ENCODE measurements at regions not wholly inside any gene's neighbourhood (a gene's known extent, or its start where the extent isn't known, plus 50 kb on each side); places are given as distances from the start of the nearest gene placed in this dataset.

- DNase-seq (ENCODE audit: low spot score), result no peak
- H3K4me3 Mint-ChIP-seq (ENCODE audit: unreplicated experiment), result no peak overlapping the region
- no peak overlapping the region for H3K27ac Mint-ChIP-seq (ENCODE audit: unreplicated experiment)
- H3K4me1 Mint-ChIP-seq (ENCODE audit: low read depth), result no peaks in the 10 kb centered on the region
- peaks cover 2% of the 10 kb centered on the region for H3K27me3 Mint-ChIP-seq (ENCODE audit: low read depth)
- no peaks in the 10 kb centered on the region for H3K36me3 Mint-ChIP-seq (ENCODE audit: low read depth)
- no peak for TF ChIP-seq CTCF (IDR thresholded peaks at IDR 0.05)
- no peaks in the 10 kb centered on the region for H3K9me3 Mint-ChIP-seq (ENCODE audit: low read depth)
Measured at GRCh38 chr13:77406644-77407440, 79.9 kb upstream of the MYCBP2 start.

GRCh38 chr13:77398825-77399620, 72.1 kb upstream of the MYCBP2 start:
- Mint-ChIP-seq H3K4me3 (ENCODE audit: unreplicated experiment) (no peak overlapping the region), H3K9me3 (ENCODE audit: low read depth) (no peaks in the 10 kb centered on the region), H3K4me1 (ENCODE audit: low read depth) (peaks cover 10% of the 10 kb centered on the region), H3K27me3 (ENCODE audit: low read depth) (peaks cover 2% of the 10 kb centered on the region), H3K36me3 (ENCODE audit: low read depth) (no peaks in the 10 kb centered on the region), H3K27ac (ENCODE audit: unreplicated experiment) (no peak overlapping the region)
- DNase-seq (ENCODE audit: low spot score), result no peak
- no peak for TF ChIP-seq CTCF (IDR thresholded peaks at IDR 0.05)

- Mint-ChIP-seq H3K27me3 (ENCODE audit: low read depth) (no peaks in the 10 kb centered on the region), H3K9me3 (ENCODE audit: low read depth) (no peaks in the 10 kb centered on the region), H3K36me3 (ENCODE audit: low read depth) (peaks cover 1% of the 10 kb centered on the region), H3K4me1 (ENCODE audit: low read depth) (peaks cover 10% of the 10 kb centered on the region), H3K27ac (ENCODE audit: unreplicated experiment) (no peak overlapping the region), H3K4me3 (ENCODE audit: unreplicated experiment) (no peak overlapping the region)
- no peak for TF ChIP-seq CTCF (IDR thresholded peaks at IDR 0.05)
- no peak for DNase-seq (ENCODE audit: low spot score)
Measured at GRCh38 chr13:77397636-77398035, 70.7 kb upstream of the MYCBP2 start.

GRCh38 chr13:77391475-77391874, 64.6 kb upstream of the MYCBP2 start:
- Mint-ChIP-seq H3K4me3 (ENCODE audit: unreplicated experiment) (no peak overlapping the region), H3K4me1 (ENCODE audit: low read depth) (peaks cover 26% of the 10 kb centered on the region), H3K27me3 (ENCODE audit: low read depth) (peaks cover 3% of the 10 kb centered on the region), H3K36me3 (ENCODE audit: low read depth) (peaks cover 1% of the 10 kb centered on the region), H3K27ac (ENCODE audit: unreplicated experiment) (no peak overlapping the region), H3K9me3 (ENCODE audit: low read depth) (peaks cover 4% of the 10 kb centered on the region)
- TF ChIP-seq CTCF (IDR thresholded peaks at IDR 0.05), result no peak
- DNase-seq (ENCODE audit: low spot score), result no peak

- Mint-ChIP-seq H3K4me1 (ENCODE audit: low read depth) (peaks cover 29% of the 10 kb centered on the region), H3K4me3 (ENCODE audit: unreplicated experiment) (no peak overlapping the region), H3K9me3 (ENCODE audit: low read depth) (peaks cover 4% of the 10 kb centered on the region), H3K27me3 (ENCODE audit: low read depth) (peaks cover 3% of the 10 kb centered on the region), H3K27ac (ENCODE audit: unreplicated experiment) (peak overlapping the region; percentile 37), H3K36me3 (ENCODE audit: low read depth) (peaks cover 1% of the 10 kb centered on the region)
- no peak for TF ChIP-seq CTCF (IDR thresholded peaks at IDR 0.05)
- DNase-seq (ENCODE audit: low spot score), result no peak
Measured at GRCh38 chr13:77390391-77390790, 63.5 kb upstream of the MYCBP2 start.

Data from chondrocyte (in vitro differentiated cells).